Stimulated activated CD4-positive, alpha-beta T cell treated with anti-CD3 and anti-CD28 coated beads, TNF-alpha, amount 100 ng/mL, for 24 hours (primary cell): ENCODE measurements at regions not wholly inside any gene's neighbourhood (a gene's known extent, or its start where the extent isn't known, plus 50 kb on each side); places are given as distances from the start of the nearest gene placed in this dataset.
"Not testable (repeated sequence)": the region's sequence is repeated elsewhere in the genome, so short reads cannot be mapped to it uniquely, and the experiment has no call there.

Experiments
- DNase-seq, 3 experiments: peaks; one replicate each; pipeline ENCODE4 v3.0.0-alpha.2; 2020; ENCODE audit warnings: low read depth in 3 of 3

- DNase-seq, result no peak
Observed at GRCh38 chr16:63516394-63516793, 1480.2 kb upstream of the CDH8 start.

- DNase-seq, result no peak
Observed at GRCh38 chr16:63512910-63513309, 1476.7 kb upstream of the CDH8 start.

- no peak for DNase-seq
Observed at GRCh38 chr16:63497408-63497807, 1461.2 kb upstream of the CDH8 start.

- DNase-seq, result no peak
Observed at GRCh38 chr16:63496282-63496681, 1460.0 kb upstream of the CDH8 start.

- DNase-seq, result no peak
Observed at GRCh38 chr16:63488955-63489354, 1452.7 kb upstream of the CDH8 start.

GRCh38 chr16:63481060-63481459, 1444.8 kb upstream of the CDH8 start:
- no peak for DNase-seq

GRCh38 chr16:63473725-63474124, 1437.5 kb upstream of the CDH8 start:
- DNase-seq, result no peak

- no peak for DNase-seq
Observed at GRCh38 chr16:63467513-63467912, 1431.3 kb upstream of the CDH8 start.

- no peak for DNase-seq
Observed at GRCh38 chr16:63462316-63462715, 1426.1 kb upstream of the CDH8 start.

- no peak for DNase-seq
Observed at GRCh38 chr16:63461248-63461841, 1425.1 kb upstream of the CDH8 start.

- no peak for DNase-seq
Observed at GRCh38 chr16:63458846-63459245, 1422.6 kb upstream of the CDH8 start.

- DNase-seq, result no peak
Observed at GRCh38 chr16:63457869-63458268, 1421.6 kb upstream of the CDH8 start.

- DNase-seq, result no peak
Observed at GRCh38 chr16:63453261-63453660, 1417.0 kb upstream of the CDH8 start.

- DNase-seq, result no peak
Observed at GRCh38 chr16:63447121-63447520, 1410.9 kb upstream of the CDH8 start.

- no peak for DNase-seq
Observed at GRCh38 chr16:63442246-63442645, 1406.0 kb upstream of the CDH8 start.

- no peak for DNase-seq
Observed at GRCh38 chr16:63426275-63426870, 1390.1 kb upstream of the CDH8 start.

GRCh38 chr16:63422715-63423114, 1386.5 kb upstream of the CDH8 start:
- DNase-seq, result no peak

- DNase-seq, result no peak
Observed at GRCh38 chr16:63416712-63417111, 1380.5 kb upstream of the CDH8 start.

- DNase-seq, result no peak
Observed at GRCh38 chr16:63415014-63415413, 1378.8 kb upstream of the CDH8 start.

GRCh38 chr16:63410594-63410993, 1374.4 kb upstream of the CDH8 start:
- DNase-seq, result no peak

- DNase-seq, result no peak
Observed at GRCh38 chr16:63403792-63404191, 1367.6 kb upstream of the CDH8 start.

- DNase-seq, result not testable (repeated sequence)
Observed at GRCh38 chr16:63388277-63388676, 1352.0 kb upstream of the CDH8 start.

GRCh38 chr16:63385714-63386432, 1349.6 kb upstream of the CDH8 start:
- DNase-seq, result no peak
